Karpas-422 (cell line): ENCODE measurements at regions not wholly inside any gene's neighbourhood (a gene's known extent, or its start where the extent isn't known, plus 50 kb on each side); places are given as distances from the start of the nearest gene placed in this dataset.

Experiments
- DNase-seq: peaks from one replicate; pipeline ENCODE4 v3.0.0-alpha.2; 2015
- H2AFZ ChIP-seq: fragments of 200-600 bp; sonication (generic); 2 replicates; pipeline ENCODE4 v1.6.1; 2014; ENCODE audit warnings: antibody characterized with exemption, low read length, mixed read lengths
- H3K27ac ChIP-seq: fragments of 200-600 bp; sonication (generic); 2 replicates; pipeline ENCODE4 v1.5.1; 2014; ENCODE audit warnings: mild to moderate bottlenecking, low read length, moderate library complexity
- H3K27me3 ChIP-seq: fragments of 200-600 bp; sonication (generic); 2 replicates; pipeline ENCODE4 v1.6.1; 2014; ENCODE audit warnings: low read length, mixed read lengths
- H3K36me3 ChIP-seq: fragments of 200-600 bp; sonication (generic); 2 replicates; pipeline ENCODE4 v1.6.1; 2014; ENCODE audit warnings: low read length, mixed read lengths; ENCODE audit not compliant: insufficient read depth
- H3K4me1 ChIP-seq: fragments of 200-600 bp; sonication (generic); 2 replicates; pipeline ENCODE4 v1.6.1; 2014; ENCODE audit warnings: mild to moderate bottlenecking, low read length, mixed read lengths
- H3K4me2 ChIP-seq: fragments of 200-600 bp; sonication (generic); 2 replicates; pipeline ENCODE4 v1.6.1; 2014; ENCODE audit warnings: low read length, low read depth, mild to moderate bottlenecking; ENCODE audit not compliant: poor library complexity, severe bottlenecking
- H3K4me3 ChIP-seq: fragments of 200-600 bp; sonication (generic); 2 replicates; pipeline ENCODE4 v1.5.1; 2014; ENCODE audit warnings: mild to moderate bottlenecking, antibody characterized with exemption, low read length, mixed read lengths
- H3K79me2 ChIP-seq: fragments of 200-600 bp; sonication (generic); 2 replicates; pipeline ENCODE4 v1.6.1; 2014; ENCODE audit warnings: mild to moderate bottlenecking, low read length, mixed read lengths
- H3K9ac ChIP-seq: fragments of 200-600 bp; sonication (generic); 2 replicates; pipeline ENCODE4 v1.6.0; 2014; ENCODE audit warnings: low read length
- H3K9me2 ChIP-seq: fragments of 200-600 bp; sonication (generic), shearing (Covaris generic); replicated peaks from 2 replicates; pipeline ENCODE4 v1.6.0; 2014; ENCODE audit warnings: mild to moderate bottlenecking, low read length, moderate library complexity; ENCODE audit not compliant: insufficient read depth
- H3K9me3 ChIP-seq: fragments of 300-700, 200-600 bp; sonication (generic); 2 replicates; pipeline ENCODE4 v1.6.1; 2014; ENCODE audit warnings: low read length, mixed read lengths
- H4K20me1 ChIP-seq: fragments of 200-600 bp; sonication (generic); 2 replicates; pipeline ENCODE4 v1.6.1; 2014; ENCODE audit warnings: mild to moderate bottlenecking, antibody characterized with exemption, low read length, low read depth; ENCODE audit not compliant: insufficient read depth

- H3K9me3 ChIP-seq = no peaks in the 10 kb centered on the region
- no peaks in the 10 kb centered on the region for H4K20me1 ChIP-seq
- no peak overlapping the region for H2AFZ ChIP-seq
Measured at GRCh38 chr6:104182811-104183210, 676.9 kb downstream of the HACE1 start.

GRCh38 chr6:104173668-104174067 lies 686.1 kb downstream of the HACE1 start:
- H3K9ac ChIP-seq = no peak overlapping the region
- no peaks in the 10 kb centered on the region for H3K9me2 ChIP-seq
- H3K79me2 ChIP-seq = no peaks in the 10 kb centered on the region
- no peaks in the 10 kb centered on the region for H3K36me3 ChIP-seq
- H3K4me1 ChIP-seq = no peaks in the 10 kb centered on the region
- H2AFZ ChIP-seq = no peak overlapping the region
- no peaks in the 10 kb centered on the region for H4K20me1 ChIP-seq
- H3K4me3 ChIP-seq = no peak overlapping the region
- DNase-seq = no peak
- no peaks in the 10 kb centered on the region for H3K27me3 ChIP-seq
- no peaks in the 10 kb centered on the region for H3K9me3 ChIP-seq
- H3K27ac ChIP-seq = no peak overlapping the region
- no peak overlapping the region for H3K4me2 ChIP-seq

More at GRCh38 chr6:104182811-104183210, 676.9 kb downstream of the HACE1 start:
- H3K4me3 ChIP-seq = no peak overlapping the region
- H3K79me2 ChIP-seq = no peaks in the 10 kb centered on the region
- no peaks in the 10 kb centered on the region for H3K4me1 ChIP-seq
- no peak overlapping the region for H3K9ac ChIP-seq
- H3K36me3 ChIP-seq = no peaks in the 10 kb centered on the region
- no peaks in the 10 kb centered on the region for H3K9me2 ChIP-seq
- H3K27ac ChIP-seq = no peak overlapping the region
- DNase-seq = no peak
- H3K27me3 ChIP-seq = no peaks in the 10 kb centered on the region
- no peak overlapping the region for H3K4me2 ChIP-seq

- no peaks in the 10 kb centered on the region for H3K4me1 ChIP-seq
- H3K27ac ChIP-seq = no peak overlapping the region
- H3K4me3 ChIP-seq = no peak overlapping the region
- H3K9ac ChIP-seq = no peak overlapping the region
- no peaks in the 10 kb centered on the region for H3K27me3 ChIP-seq
- no peak overlapping the region for H2AFZ ChIP-seq
- H3K79me2 ChIP-seq = no peaks in the 10 kb centered on the region
- H4K20me1 ChIP-seq = no peaks in the 10 kb centered on the region
- H3K4me2 ChIP-seq = no peak overlapping the region
- no peaks in the 10 kb centered on the region for H3K36me3 ChIP-seq
- no peak for DNase-seq
- no peaks in the 10 kb centered on the region for H3K9me2 ChIP-seq
- no peaks in the 10 kb centered on the region for H3K9me3 ChIP-seq
Measured at GRCh38 chr6:104170401-104170800, 689.3 kb downstream of the HACE1 start.

GRCh38 chr6:104166055-104166668 lies 693.6 kb downstream of the HACE1 start:
- H2AFZ ChIP-seq = no peak overlapping the region
- no peaks in the 10 kb centered on the region for H3K36me3 ChIP-seq
- H3K27me3 ChIP-seq = no peaks in the 10 kb centered on the region
- no peaks in the 10 kb centered on the region for H3K9me2 ChIP-seq
- no peak overlapping the region for H3K27ac ChIP-seq
- no peak overlapping the region for H3K9ac ChIP-seq
- no peaks in the 10 kb centered on the region for H3K9me3 ChIP-seq
- H3K4me1 ChIP-seq = no peaks in the 10 kb centered on the region
- H3K4me3 ChIP-seq = no peak overlapping the region
- no peak overlapping the region for H3K4me2 ChIP-seq
- DNase-seq = no peak
- H4K20me1 ChIP-seq = no peaks in the 10 kb centered on the region
- H3K79me2 ChIP-seq = no peaks in the 10 kb centered on the region

GRCh38 chr6:104162036-104162669 lies 697.6 kb downstream of the HACE1 start:
- Histone ChIP-seq H2AFZ (no peak overlapping the region), H4K20me1 (no peaks in the 10 kb centered on the region), H3K79me2 (no peaks in the 10 kb centered on the region), H3K36me3 (no peaks in the 10 kb centered on the region), H3K9ac (no peak overlapping the region), H3K9me3 (no peaks in the 10 kb centered on the region), H3K9me2 (no peaks in the 10 kb centered on the region), H3K4me3 (no peak overlapping the region), H3K4me1 (no peaks in the 10 kb centered on the region), H3K4me2 (no peak overlapping the region), H3K27me3 (no peaks in the 10 kb centered on the region), H3K27ac (no peak overlapping the region)
- DNase-seq = no peak

GRCh38 chr6:104159045-104159618 lies 700.6 kb downstream of the HACE1 start:
- Histone ChIP-seq H3K79me2 (no peaks in the 10 kb centered on the region), H4K20me1 (no peaks in the 10 kb centered on the region), H3K27ac (no peak overlapping the region), H2AFZ (no peak overlapping the region), H3K4me3 (no peak overlapping the region), H3K9me2 (no peaks in the 10 kb centered on the region), H3K4me2 (no peak overlapping the region), H3K4me1 (no peaks in the 10 kb centered on the region), H3K9ac (no peak overlapping the region), H3K36me3 (no peaks in the 10 kb centered on the region), H3K9me3 (no peaks in the 10 kb centered on the region), H3K27me3 (no peaks in the 10 kb centered on the region)
- DNase-seq = no peak

GRCh38 chr6:104143757-104144156 lies 716.0 kb downstream of the HACE1 start:
- Histone ChIP-seq H3K79me2 (no peaks in the 10 kb centered on the region), H4K20me1 (no peaks in the 10 kb centered on the region), H3K9ac (no peak overlapping the region), H3K9me3 (no peaks in the 10 kb centered on the region), H3K4me1 (no peaks in the 10 kb centered on the region), H3K36me3 (no peaks in the 10 kb centered on the region), H3K27me3 (no peaks in the 10 kb centered on the region), H2AFZ (no peak overlapping the region), H3K9me2 (0 out of 2 replicates have a peak, but pooled peaks cover 3% of the 10 kb centered on the region), H3K4me3 (no peak overlapping the region), H3K27ac (no peak overlapping the region), H3K4me2 (no peak overlapping the region)
- DNase-seq = no peak

- H3K27ac ChIP-seq = no peak overlapping the region
- no peaks in the 10 kb centered on the region for H3K79me2 ChIP-seq
- H3K36me3 ChIP-seq = no peaks in the 10 kb centered on the region
- no peak overlapping the region for H3K4me2 ChIP-seq
- no peak overlapping the region for H2AFZ ChIP-seq
- DNase-seq = no peak
- no peaks in the 10 kb centered on the region for H3K4me1 ChIP-seq
- no peaks in the 10 kb centered on the region for H3K9me3 ChIP-seq
- H3K9ac ChIP-seq = no peak overlapping the region
- no peaks in the 10 kb centered on the region for H4K20me1 ChIP-seq
- no peaks in the 10 kb centered on the region for H3K9me2 ChIP-seq
- H3K4me3 ChIP-seq = no peak overlapping the region
- H3K27me3 ChIP-seq = no peaks in the 10 kb centered on the region
Measured at GRCh38 chr6:104134876-104135275, 724.8 kb downstream of the HACE1 start.
